ENCODE measurements at regions not wholly inside any gene's neighbourhood (a gene's known extent, or its start where the extent isn't known, plus 50 kb on each side); places are given as distances from the start of the nearest gene placed in this dataset.

- TF ChIP-seq CTCF (IDR thresholded peaks at IDR 0.05) = no peak
- no peak for TF ChIP-seq POLR2A (IDR thresholded peaks at IDR 0.05)
Observed at GRCh38 chr3:29064085-29064484, 216.8 kb upstream of the RBMS3 start.

Data from lower leg skin (tissue), 3 donors.